IMR-90 (cell line): ENCODE measurements at regions not wholly inside any gene's neighbourhood (a gene's known extent, or its start where the extent isn't known, plus 50 kb on each side); places are given as distances from the start of the nearest gene placed in this dataset.

Source experiments
- BHLHE40 ChIP-seq: fragments of 150-350 bp; IDR thresholded peaks from 2 replicates; pipeline ENCODE4 v1.6.1; 2016; ENCODE audit warnings: mild to moderate bottlenecking, low read depth, low read length
- CEBPB ChIP-seq: IDR thresholded peaks from 2 replicates; pipeline ENCODE4 v1.6.1; 2012; ENCODE audit warnings: low read depth, low read length, improper control_type of control experiment
- CHD1 ChIP-seq: IDR thresholded peaks from 2 replicates; pipeline ENCODE4 v1.6.1; 2012; ENCODE audit warnings: low read depth, low read length, improper control_type of control experiment
- CTCF ChIP-seq: conservative IDR thresholded peaks from 2 replicates; pipeline ENCODE4 v1.5.1; 2012; ENCODE audit warnings: mild to moderate bottlenecking, low read depth, low read length, improper control_type of control experiment
- FOS ChIP-seq: fragments of 150-350 bp; IDR thresholded peaks from 2 replicates; pipeline ENCODE4 v1.6.1; 2016; ENCODE audit warnings: low read depth, low read length
- MAFK ChIP-seq: IDR thresholded peaks from 2 replicates; pipeline ENCODE4 v1.6.1; 2012; ENCODE audit warnings: low read depth, low read length, improper control_type of control experiment
- MAZ ChIP-seq: IDR thresholded peaks from 2 replicates; pipeline ENCODE4 v1.6.1; 2012; ENCODE audit warnings: low read depth, mild to moderate bottlenecking, low read length, improper control_type of control experiment, moderate library complexity, borderline replicate concordance
- MXI1 ChIP-seq: IDR thresholded peaks from 2 replicates; pipeline ENCODE4 v1.6.1; 2012; ENCODE audit warnings: low read depth, mild to moderate bottlenecking, low read length, moderate library complexity, borderline replicate concordance
- NFE2L2 ChIP-seq: fragments of 150-350 bp; IDR thresholded peaks from 2 replicates; pipeline ENCODE4 v1.6.1; 2016; ENCODE audit warnings: low read depth, mild to moderate bottlenecking, low read length
- POLR2A ChIP-seq: IDR thresholded peaks from 2 replicates; pipeline ENCODE4 v1.6.1; 2012; ENCODE audit warnings: mild to moderate bottlenecking, low read depth, low read length
- RFX5 ChIP-seq: IDR thresholded peaks from 2 replicates; pipeline ENCODE4 v1.8.0; 2012; ENCODE audit warnings: low read depth, mild to moderate bottlenecking, low read length, moderate library complexity
- SMC3 ChIP-seq: fragments of 150-350 bp; IDR thresholded peaks from 2 replicates; pipeline ENCODE4 v1.6.1; 2016; ENCODE audit warnings: low read depth, mild to moderate bottlenecking, antibody characterized with exemption, low read length, moderate library complexity
- TF ChIP-seq, protein P1 (sequence below): fragments of 150-350 bp; IDR thresholded peaks from 2 replicates; pipeline ENCODE4 v1.6.1; 2017; ENCODE audit warnings: mild to moderate bottlenecking, antibody characterized with exemption, low read length, low read depth
- TF ChIP-seq, protein P2 (sequence below): fragments of 150-350 bp; IDR thresholded peaks from 2 replicates; pipeline ENCODE4 v1.6.1; 2016; ENCODE audit warnings: low read depth, mild to moderate bottlenecking, low read length, moderate library complexity, borderline replicate concordance

GRCh38 chr14:51568366-51568765, 83.3 kb upstream of the FRMD6 start:
- TF ChIP-seq CTCF: no peak
- TF ChIP-seq POLR2A: no peak
- TF ChIP-seq FOS: no peak
- no peak for TF ChIP-seq CHD1
- TF ChIP-seq, protein P1, sequence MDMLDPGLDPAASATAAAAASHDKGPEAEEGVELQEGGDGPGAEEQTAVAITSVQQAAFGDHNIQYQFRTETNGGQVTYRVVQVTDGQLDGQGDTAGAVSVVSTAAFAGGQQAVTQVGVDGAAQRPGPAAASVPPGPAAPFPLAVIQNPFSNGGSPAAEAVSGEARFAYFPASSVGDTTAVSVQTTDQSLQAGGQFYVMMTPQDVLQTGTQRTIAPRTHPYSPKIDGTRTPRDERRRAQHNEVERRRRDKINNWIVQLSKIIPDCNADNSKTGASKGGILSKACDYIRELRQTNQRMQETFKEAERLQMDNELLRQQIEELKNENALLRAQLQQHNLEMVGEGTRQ: no peak
- TF ChIP-seq CEBPB: no peak
- TF ChIP-seq MAFK: no peak
- TF ChIP-seq, protein P2, sequence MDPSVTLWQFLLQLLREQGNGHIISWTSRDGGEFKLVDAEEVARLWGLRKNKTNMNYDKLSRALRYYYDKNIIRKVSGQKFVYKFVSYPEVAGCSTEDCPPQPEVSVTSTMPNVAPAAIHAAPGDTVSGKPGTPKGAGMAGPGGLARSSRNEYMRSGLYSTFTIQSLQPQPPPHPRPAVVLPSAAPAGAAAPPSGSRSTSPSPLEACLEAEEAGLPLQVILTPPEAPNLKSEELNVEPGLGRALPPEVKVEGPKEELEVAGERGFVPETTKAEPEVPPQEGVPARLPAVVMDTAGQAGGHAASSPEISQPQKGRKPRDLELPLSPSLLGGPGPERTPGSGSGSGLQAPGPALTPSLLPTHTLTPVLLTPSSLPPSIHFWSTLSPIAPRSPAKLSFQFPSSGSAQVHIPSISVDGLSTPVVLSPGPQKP: no peak
- no peak for TF ChIP-seq MXI1
- TF ChIP-seq BHLHE40: no peak
- no peak for TF ChIP-seq NFE2L2
- no peak for TF ChIP-seq MAZ
- no peak for TF ChIP-seq SMC3
- TF ChIP-seq RFX5: no peak
